ENCODE measurements at regions not wholly inside any gene's neighbourhood (a gene's known extent, or its start where the extent isn't known, plus 50 kb on each side); places are given as distances from the start of the nearest gene placed in this dataset.

DNA sequence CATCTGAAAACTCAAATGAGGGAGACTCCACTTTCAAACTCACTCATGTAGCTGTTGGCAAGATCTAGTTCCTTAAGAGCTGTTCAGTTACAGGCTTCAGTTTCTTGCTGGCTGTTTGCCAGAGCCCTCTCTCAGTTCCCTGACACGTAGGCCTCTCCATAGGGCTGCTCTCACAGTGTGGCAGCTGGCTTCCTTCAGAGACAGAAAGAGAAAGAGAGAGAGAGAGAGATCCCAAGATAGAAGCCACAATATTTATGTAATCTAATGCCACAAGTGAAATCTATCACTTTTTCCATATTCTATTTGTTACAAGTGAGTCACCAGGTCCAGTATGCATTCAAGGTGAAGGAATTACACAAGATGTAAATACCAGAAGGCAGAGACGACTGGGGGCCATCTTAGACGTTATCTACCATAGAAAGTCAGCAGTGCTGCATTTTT lies 168.8 kb downstream of the RCN1 start:
- no peak for TF ChIP-seq POLR2AphosphoS5 (IDR thresholded peaks at IDR 0.05; ENCODE audit: low read depth, low read length)
- no peak for TF ChIP-seq SIN3A (IDR thresholded peaks at IDR 0.05; ENCODE audit: borderline replicate concordance, insufficient read depth, low read length)
- TF ChIP-seq TAF1 (IDR thresholded peaks at IDR 0.05; ENCODE audit: borderline replicate concordance, insufficient read depth, low read length) = no peak
- TF ChIP-seq, protein P1, sequence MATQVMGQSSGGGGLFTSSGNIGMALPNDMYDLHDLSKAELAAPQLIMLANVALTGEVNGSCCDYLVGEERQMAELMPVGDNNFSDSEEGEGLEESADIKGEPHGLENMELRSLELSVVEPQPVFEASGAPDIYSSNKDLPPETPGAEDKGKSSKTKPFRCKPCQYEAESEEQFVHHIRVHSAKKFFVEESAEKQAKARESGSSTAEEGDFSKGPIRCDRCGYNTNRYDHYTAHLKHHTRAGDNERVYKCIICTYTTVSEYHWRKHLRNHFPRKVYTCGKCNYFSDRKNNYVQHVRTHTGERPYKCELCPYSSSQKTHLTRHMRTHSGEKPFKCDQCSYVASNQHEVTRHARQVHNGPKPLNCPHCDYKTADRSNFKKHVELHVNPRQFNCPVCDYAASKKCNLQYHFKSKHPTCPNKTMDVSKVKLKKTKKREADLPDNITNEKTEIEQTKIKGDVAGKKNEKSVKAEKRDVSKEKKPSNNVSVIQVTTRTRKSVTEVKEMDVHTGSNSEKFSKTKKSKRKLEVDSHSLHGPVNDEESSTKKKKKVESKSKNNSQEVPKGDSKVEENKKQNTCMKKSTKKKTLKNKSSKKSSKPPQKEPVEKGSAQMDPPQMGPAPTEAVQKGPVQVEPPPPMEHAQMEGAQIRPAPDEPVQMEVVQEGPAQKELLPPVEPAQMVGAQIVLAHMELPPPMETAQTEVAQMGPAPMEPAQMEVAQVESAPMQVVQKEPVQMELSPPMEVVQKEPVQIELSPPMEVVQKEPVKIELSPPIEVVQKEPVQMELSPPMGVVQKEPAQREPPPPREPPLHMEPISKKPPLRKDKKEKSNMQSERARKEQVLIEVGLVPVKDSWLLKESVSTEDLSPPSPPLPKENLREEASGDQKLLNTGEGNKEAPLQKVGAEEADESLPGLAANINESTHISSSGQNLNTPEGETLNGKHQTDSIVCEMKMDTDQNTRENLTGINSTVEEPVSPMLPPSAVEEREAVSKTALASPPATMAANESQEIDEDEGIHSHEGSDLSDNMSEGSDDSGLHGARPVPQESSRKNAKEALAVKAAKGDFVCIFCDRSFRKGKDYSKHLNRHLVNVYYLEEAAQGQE (IDR thresholded peaks at IDR 0.05; ENCODE audit: insufficient read depth in 1 of 2, low read depth in 2 of 2, low read length in 2 of 2) = no peak
- no peak for TF ChIP-seq FOXP2 (optimal IDR thresholded peaks at IDR 0.05; ENCODE audit: borderline replicate concordance, extremely low read depth, extremely low read length, insufficient read depth)

All from PFSK-1 (cell line).